NCI-H2107 treated with DMSO at 0.1 percent for 48 hours (cell line): ENCODE measurements at regions not wholly inside any gene's neighbourhood (a gene's known extent, or its start where the extent isn't known, plus 50 kb on each side); places are given as distances from the start of the nearest gene placed in this dataset.

ENCODE experiments used
- DNase-seq: peaks from one replicate; lab custom pipeline; 2025; ENCODE audit not compliant: unreplicated experiment; lab: John Stamatoyannopoulos, UW

GRCh38 chr3:116767726-116768125 is 58.1 kb downstream of the TUSC7 start:
- no peak for DNase-seq

DNA sequence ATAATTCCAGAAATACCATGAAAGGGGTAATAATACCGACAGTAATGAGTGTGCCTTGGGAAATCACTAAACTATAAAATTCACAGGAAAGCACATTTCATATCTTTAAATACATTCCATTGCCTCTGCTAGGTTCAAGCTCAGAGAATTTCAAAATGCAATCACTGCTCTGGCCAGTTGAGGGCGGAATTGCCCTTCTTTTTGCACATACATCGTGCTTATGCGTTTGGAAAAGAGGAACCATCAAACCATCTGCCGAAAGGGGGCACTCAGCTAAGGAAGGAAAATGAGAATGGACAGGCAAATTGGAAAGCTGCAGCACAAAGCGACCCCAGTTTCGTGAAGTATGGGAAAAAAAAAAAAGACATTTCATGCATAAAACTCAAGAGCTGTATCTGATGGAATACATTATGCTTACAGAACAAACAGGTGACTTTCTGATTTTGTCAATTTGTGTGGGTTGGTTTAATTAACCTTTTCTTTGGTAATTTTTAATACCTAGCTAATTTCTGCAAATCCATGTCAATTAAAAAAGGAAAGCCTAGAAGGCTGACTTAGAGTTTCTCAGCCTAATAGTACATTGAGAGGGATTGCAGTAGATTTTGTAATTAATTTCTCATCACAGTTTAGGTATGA is 61.4 kb downstream of the TUSC7 start:
- DNase-seq = peak; percentile 43

DNA sequence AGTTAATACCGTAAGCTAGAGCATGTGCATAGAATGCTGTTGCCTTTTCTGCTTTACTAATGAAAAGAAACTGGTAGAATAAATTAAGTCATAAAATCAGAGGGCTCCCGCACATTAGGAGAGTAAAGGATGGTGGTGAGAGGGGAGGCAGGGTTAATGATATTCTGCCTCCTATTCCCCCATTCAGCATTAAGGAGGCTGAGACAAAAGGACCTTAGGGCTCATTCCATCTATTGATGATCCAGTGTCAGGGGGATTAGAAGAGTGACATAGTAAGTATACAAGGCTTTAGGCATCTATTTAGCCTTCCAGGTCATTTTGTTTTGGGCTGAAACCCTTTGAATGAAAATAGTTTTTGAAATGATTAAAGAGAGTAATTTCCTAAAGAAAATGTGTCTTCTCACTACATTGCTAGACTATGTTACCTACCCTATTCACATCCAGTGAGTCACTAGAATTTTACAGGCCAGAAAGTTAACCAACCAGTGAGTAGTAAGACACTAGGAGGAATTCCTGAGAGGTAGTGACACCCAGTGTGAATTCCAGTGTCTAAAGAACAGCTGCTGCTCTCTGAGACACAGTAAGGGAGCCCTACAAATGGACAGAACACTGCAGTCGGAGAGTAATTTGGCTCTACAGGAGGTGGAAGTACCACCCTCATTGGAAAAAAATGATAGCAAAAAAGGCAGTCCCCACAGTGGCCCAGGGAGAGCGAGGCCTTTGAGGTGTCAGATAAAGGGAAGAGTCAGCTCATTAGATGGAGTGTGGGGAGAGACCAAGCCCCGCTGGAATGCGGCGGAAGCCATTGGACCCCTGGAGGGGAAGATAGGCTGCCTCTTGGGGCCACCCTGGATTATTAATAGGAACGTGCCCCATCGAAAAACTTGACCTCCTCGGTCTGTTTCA is 67.6 kb downstream of the TUSC7 start:
- no peak for DNase-seq

DNA sequence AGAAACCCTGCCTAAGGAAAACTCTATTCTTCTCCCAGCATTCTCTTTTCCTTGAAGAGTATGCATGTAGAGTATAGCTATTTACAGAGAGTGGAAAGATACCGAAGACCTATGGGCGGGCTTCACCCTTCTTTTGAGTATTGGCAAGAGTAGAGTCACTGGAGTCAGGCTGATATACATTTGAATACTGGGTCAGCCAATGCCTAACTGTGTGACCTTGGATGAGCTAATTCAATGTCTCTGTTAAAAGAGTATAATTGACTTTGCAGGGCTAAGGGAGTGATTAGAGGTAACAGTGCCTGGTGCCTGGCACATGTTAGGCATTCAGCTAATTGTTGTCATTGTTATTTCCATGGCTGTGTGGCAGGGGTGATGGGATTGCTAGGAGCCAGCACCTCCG is 75.6 kb downstream of the TUSC7 start:
- DNase-seq = no peak

DNA sequence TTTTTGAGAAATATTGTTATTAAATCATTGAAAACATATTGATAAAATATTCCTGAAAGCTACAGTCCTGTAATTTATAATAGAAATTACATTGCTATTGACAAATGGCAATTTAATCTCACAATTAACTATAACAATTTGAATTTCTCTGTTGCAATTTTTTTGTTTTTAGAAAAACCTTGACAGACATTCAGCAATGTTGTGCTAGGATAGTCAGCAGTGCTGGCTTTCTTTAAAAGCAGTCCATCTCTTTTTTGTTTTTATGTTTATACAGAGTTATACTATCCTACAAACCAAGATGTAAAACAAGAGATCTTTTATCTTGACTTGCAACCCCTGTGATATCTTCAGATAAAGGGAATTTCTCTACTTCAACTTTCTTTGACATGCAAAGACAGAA is 93.1 kb downstream of the TUSC7 start:
- DNase-seq = no peak

DNA sequence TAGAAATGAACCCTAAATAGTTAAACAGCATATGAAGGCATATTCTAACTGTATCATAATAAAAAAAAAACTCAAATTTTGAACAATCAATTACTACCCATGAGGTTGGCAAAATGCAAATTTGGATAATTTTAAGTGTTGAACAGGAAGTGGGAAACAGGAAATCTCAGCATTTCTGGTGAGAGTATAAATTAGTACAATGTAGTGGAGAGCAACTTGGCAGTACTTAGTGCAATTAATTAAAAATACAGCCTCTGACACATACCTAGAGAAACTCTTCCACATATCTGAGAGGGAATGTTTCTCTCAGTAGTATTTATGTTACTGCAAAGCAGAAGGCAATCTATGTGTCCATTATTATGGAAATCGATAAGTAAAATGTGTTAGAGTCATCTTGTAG is 96.8 kb downstream of the TUSC7 start:
- DNase-seq = no peak

GRCh38 chr3:116808725-116809124 is 99.1 kb downstream of the TUSC7 start:
- DNase-seq = no peak

- DNase-seq = no peak
Measured at GRCh38 chr3:116809208-116809607, 99.6 kb downstream of the TUSC7 start.

DNA sequence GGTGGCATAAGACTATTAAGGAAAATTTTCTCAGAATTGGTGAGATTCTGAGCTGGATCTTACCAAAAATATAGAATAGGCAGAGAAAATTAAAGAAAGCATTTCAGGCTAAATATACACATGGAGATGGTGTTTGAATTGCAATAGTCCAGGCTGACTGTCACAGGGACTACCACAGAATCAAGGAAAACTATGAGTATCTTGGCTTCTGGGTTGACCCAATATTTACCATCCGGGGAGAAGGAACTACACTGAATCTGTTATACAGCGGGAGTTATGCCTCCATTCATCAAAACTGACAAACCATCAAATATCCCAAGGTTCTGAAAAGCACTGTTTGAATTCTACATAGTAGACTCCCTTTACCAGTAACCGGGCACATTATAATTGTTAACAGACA is 102.2 kb downstream of the TUSC7 start:
- no peak for DNase-seq

DNA sequence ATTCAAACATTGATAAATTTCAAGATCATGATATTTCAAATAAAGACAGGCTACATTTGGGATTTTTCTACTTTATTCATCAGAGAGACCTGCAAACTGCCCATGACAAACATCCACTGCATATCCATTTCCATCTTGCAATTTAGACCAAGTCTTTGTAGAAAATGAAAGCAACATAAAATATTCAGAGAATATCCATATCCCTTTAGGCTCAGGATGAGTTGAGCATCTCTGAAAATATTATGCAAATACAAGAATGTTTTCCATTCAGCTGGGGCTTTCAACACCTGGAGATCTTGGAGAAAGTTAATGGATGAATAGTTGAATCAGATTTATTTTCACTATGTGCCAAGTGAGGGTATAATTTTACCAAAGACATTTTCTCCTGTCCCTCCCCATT is 103.4 kb downstream of the TUSC7 start:
- no peak for DNase-seq

DNA sequence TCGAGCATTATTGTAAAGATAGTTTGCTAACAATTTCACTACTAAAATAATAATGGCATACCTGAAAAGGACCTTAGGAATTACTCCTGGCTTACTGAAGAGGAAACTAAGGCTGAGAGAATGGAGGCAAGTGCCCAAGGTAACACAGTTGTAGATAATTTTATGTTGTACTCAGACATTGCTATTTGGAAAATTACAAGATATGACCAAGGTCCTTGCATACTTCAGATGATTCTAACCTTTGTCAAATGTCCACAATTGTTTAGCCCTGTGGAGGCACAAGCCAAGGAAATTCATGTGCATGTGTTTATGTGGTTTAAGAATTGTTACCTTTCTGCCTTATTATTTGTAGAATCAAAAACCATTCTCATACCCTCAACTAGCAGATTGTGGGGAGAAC is 105.7 kb downstream of the TUSC7 start:
- no peak for DNase-seq

DNA sequence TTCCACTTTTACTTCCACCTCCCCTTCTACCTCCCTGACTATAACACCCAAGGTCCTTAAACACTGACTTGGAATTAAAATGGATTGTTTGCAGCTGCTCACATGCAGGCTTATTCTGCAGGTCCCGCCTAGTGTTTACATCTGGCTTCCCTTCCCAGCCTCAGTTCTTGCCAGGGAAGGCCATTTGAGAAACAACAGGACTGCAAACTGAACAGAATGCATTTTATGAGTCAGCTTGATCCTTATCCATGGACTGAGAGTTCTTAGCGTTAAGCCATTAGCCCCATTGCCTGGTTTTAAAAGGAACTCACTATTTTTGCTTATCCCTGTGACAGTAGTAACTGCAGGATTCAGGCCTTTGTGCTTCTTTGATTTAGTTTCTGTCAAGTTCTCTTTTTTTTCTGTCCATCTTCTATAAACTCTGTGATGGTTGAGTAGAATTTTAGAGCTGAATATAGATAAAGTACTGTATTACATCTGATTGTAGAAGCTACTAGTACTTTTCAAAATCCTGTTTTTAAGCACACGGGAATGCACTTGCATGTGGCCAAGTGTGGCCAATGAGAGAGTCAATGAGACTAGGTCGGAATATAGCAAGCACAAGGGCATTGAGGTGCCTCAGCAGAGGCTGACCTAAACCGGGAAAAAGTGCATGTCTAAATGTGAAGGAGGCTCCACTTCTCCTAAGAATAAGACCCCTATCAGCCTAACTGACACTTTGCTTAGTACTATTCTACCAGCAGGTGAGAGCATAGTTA is 106.4 kb downstream of the TUSC7 start:
- no peak for DNase-seq

GRCh38 chr3:116821371-116821770 is 111.8 kb downstream of the TUSC7 start:
- DNase-seq = no peak

DNA sequence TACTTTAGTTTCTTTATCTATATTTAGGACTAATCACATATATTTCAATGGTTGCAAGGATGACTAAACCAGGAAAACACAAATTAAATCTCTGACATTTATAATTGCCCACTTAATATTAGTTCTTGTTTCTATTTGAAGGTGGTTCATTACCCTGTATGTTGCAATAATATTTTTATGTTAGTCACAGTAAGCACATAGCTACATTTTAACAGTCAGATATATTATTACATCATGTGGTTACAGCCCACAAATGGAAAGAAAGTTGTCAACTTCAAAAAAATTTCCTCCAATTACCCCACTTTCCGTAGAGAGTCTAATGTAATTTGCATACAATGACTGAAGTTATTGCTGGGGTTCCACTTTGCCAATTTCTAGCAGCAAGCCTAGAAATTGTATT is 114.6 kb downstream of the TUSC7 start:
- DNase-seq = no peak

DNA sequence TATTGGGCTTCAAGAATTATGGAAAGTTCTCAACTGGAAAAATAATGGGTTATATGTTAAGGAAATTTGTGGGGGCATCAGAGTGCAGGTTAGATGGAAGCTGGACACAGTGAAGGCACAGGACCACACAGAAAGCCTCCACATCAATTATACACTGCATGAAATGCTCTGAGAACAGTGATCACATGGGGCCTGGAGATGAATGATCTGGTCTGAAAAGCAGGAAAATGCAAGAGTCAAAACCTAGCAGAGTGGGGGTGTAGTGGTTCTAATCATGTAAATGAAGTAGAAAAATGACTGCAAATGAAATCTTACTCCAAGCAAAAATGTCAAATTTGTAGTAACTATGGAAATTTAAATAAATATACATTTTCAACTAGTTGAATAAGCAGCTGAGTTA is 123.6 kb downstream of the TUSC7 start:
- no peak for DNase-seq

DNA sequence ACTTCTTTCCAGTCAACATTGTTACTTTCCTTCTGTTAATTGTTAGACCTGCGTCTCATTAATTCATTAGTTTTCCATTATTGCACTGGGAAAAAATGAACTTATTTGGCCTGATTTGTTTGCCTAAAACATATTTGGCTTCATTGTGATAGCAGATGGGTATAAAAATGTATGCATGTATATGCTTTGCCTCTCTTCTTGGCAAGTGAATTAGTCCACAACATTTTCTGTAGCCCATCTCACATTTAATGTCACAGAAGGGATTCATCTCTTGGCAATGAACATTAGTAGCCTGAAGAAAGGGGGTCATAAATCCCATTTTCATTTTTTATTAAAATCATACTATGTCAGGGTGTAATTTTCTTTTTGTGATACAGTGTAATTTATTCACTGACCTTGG is 125.2 kb downstream of the TUSC7 start:
- DNase-seq = no peak

DNA sequence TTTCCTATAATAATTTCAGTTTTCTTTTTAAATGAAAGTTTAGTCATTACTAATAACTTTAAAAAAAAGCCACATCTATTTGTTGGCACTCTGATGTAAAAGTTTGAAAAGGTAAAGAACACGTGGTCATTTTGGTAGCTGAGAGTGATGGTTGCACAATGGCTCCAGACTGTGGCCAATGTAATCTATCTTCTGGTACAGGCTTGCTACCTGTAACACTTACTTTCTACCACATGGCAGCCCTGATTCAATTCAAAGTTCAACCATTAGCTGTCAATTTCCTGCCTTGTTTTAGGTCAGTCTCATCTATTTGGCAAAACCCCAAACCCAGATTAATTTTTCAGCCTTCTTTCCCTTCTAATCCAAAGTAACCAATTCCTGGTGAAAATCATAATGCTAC is 126.1 kb downstream of the TUSC7 start:
- DNase-seq = no peak

- DNase-seq = no peak
Measured at GRCh38 chr3:116836286-116836685, 126.7 kb downstream of the TUSC7 start.

GRCh38 chr3:116837483-116837882 is 127.9 kb downstream of the TUSC7 start:
- no peak for DNase-seq

DNA sequence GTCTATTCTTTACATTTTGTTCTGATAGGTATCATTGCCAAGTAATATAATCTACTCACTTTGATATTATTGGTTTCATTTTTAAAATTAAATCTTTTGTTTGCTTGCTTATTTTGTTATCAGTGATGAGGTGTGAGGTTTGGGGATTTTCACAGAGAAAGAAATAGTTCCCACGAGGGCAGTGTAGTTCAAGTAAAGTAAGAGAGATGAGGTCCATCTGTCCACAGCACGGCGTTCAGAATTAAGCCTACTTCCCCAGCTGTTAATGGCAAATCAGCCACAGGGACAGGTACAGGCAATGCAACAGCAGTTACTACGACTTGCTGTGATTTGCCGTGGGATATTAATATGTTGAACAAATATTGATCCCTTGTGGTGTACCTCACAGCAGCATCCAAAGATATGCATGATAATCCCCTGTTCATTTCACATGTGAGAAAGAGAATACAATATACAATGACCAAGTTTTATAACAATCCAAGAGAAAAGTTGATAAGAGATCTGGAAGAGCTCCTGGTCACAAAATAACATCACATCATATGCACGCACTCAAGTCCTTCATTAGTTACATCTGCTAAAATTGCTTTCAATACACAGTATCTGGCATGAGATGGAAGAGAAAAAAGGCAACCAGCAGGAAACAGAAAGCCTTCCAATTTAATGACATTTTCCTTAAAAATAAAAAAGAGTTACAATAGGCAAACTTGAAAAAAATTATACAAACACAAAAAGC is 131.6 kb downstream of the TUSC7 start:
- no peak for DNase-seq

DNA sequence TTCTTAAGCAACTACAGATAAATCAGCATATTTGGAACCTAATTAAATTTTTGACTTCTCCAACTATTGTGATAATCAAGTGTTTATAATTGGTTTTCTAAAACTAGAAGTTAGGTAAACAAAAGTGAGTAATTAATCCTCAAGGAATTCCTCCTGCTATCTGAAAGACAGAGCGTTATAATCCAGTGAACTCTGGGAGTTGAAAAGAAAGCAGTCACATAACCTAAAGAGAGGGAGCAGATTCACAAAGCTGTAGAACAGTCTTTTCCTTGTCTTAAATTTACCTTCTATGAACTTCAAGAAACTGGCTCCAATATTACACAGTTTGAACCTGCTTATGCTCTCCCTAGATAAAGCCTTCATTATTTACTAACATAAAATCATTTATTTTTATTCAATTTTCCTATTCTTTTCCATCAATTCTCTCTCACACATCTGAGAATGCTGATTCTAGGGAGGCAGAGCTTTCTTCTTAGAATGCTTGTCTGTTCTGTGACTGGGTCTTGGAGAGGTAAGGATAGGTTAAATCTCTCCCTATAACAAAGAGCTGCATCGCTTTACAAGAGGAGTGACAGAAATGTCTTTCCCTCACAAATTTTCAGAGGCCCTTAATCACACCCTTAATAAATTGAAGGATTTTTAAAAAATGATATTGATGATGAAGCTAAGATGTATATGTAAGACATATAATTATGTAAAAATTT is 132.8 kb downstream of the TUSC7 start:
- DNase-seq = no peak
